IMR-90 (cell line): ENCODE measurements at regions not wholly inside any gene's neighbourhood (a gene's known extent, or its start where the extent isn't known, plus 50 kb on each side); places are given as distances from the start of the nearest gene placed in this dataset.

Source experiments
- BHLHE40 ChIP-seq: fragments of 150-350 bp; IDR thresholded peaks from 2 replicates; pipeline ENCODE4 v1.6.1; 2016; ENCODE audit warnings: mild to moderate bottlenecking, low read depth, low read length
- CHD1 ChIP-seq: IDR thresholded peaks from 2 replicates; pipeline ENCODE4 v1.6.1; 2012; ENCODE audit warnings: low read depth, low read length, improper control_type of control experiment
- CTCF ChIP-seq: conservative IDR thresholded peaks from 2 replicates; pipeline ENCODE4 v1.5.1; 2012; ENCODE audit warnings: mild to moderate bottlenecking, low read depth, low read length, improper control_type of control experiment
- ELK1 ChIP-seq: fragments of 150-350 bp; IDR thresholded peaks from 2 replicates; pipeline ENCODE4 v1.6.1; 2016; ENCODE audit warnings: low read depth, mild to moderate bottlenecking, low read length, moderate library complexity, borderline replicate concordance
- MAFK ChIP-seq: IDR thresholded peaks from 2 replicates; pipeline ENCODE4 v1.6.1; 2012; ENCODE audit warnings: low read depth, low read length, improper control_type of control experiment
- MXI1 ChIP-seq: IDR thresholded peaks from 2 replicates; pipeline ENCODE4 v1.6.1; 2012; ENCODE audit warnings: low read depth, mild to moderate bottlenecking, low read length, moderate library complexity, borderline replicate concordance
- POLR2A ChIP-seq: IDR thresholded peaks from 2 replicates; pipeline ENCODE4 v1.6.1; 2012; ENCODE audit warnings: mild to moderate bottlenecking, low read depth, low read length
- RAD21 ChIP-seq: IDR thresholded peaks from 2 replicates; pipeline ENCODE4 v1.6.1; 2012; ENCODE audit warnings: low read length, improper control_type of control experiment
- RCOR1 ChIP-seq: IDR thresholded peaks from 2 replicates; pipeline ENCODE4 v1.6.1; 2012; ENCODE audit warnings: mild to moderate bottlenecking, low read length, improper control_type of control experiment; ENCODE audit not compliant: insufficient replicate concordance
- RFX5 ChIP-seq: IDR thresholded peaks from 2 replicates; pipeline ENCODE4 v1.8.0; 2012; ENCODE audit warnings: low read depth, mild to moderate bottlenecking, low read length, moderate library complexity
- SMC3 ChIP-seq: fragments of 150-350 bp; IDR thresholded peaks from 2 replicates; pipeline ENCODE4 v1.6.1; 2016; ENCODE audit warnings: low read depth, mild to moderate bottlenecking, antibody characterized with exemption, low read length, moderate library complexity
- USF2 ChIP-seq: fragments of 150-350 bp; IDR thresholded peaks from 2 replicates; pipeline ENCODE4 v1.6.1; 2017; ENCODE audit warnings: mild to moderate bottlenecking, antibody characterized with exemption, low read length, low read depth

- TF ChIP-seq SMC3 (no peak), CTCF (no peak), RCOR1 (no peak), POLR2A (no peak), BHLHE40 (no peak), MAFK (no peak), MXI1 (no peak), USF2 (no peak), RFX5 (no peak), CHD1 (no peak), ELK1 (no peak), RAD21 (no peak)
These were observed 1082.3 kb upstream of the ADGRL3 start for GRCh38 chr4:60117726-60118323.
